OCI-M1 (cell line): ENCODE measurements at regions not wholly inside any gene's neighbourhood (a gene's known extent, or its start where the extent isn't known, plus 50 kb on each side); places are given as distances from the start of the nearest gene placed in this dataset.

ENCODE experiments used
- DNase-seq: peaks from one replicate; lab custom pipeline; 2025; lab: John Stamatoyannopoulos, UW

GRCh38 chr12:98280152-98280551 lies 235.2 kb upstream of the TMPO start:
- no peak for DNase-seq

- DNase-seq, result no peak
These were observed 234.8 kb upstream of the TMPO start for GRCh38 chr12:98280621-98281020.

GRCh38 chr12:98291828-98292227 lies 223.6 kb upstream of the TMPO start:
- no peak for DNase-seq

GRCh38 chr12:98294051-98294805 lies 221.2 kb upstream of the TMPO start:
- no peak for DNase-seq

- no peak for DNase-seq
These were observed 219.7 kb upstream of the TMPO start for GRCh38 chr12:98295681-98296080.

GRCh38 chr12:98296462-98297079 lies 218.8 kb upstream of the TMPO start:
- DNase-seq, result no peak

GRCh38 chr12:98297538-98297937 lies 217.9 kb upstream of the TMPO start:
- DNase-seq, result no peak

- no peak for DNase-seq
These were observed 207.2 kb upstream of the TMPO start for GRCh38 chr12:98308141-98308540.

- no peak for DNase-seq
These were observed 197.2 kb upstream of the TMPO start for GRCh38 chr12:98317939-98318899.

- DNase-seq, result no peak
These were observed 195.5 kb upstream of the TMPO start for GRCh38 chr12:98319716-98320425.

GRCh38 chr12:98325003-98325402 lies 190.4 kb upstream of the TMPO start:
- no peak for DNase-seq

- DNase-seq, result no peak
These were observed 186.9 kb upstream of the TMPO start for GRCh38 chr12:98328467-98328866.

- no peak for DNase-seq
These were observed 185.8 kb upstream of the TMPO start for GRCh38 chr12:98329589-98329988.

GRCh38 chr12:98332642-98333041 lies 182.7 kb upstream of the TMPO start:
- DNase-seq, result no peak

GRCh38 chr12:98334768-98335167 lies 180.6 kb upstream of the TMPO start:
- no peak for DNase-seq

- no peak for DNase-seq
These were observed 174.4 kb upstream of the TMPO start for GRCh38 chr12:98341026-98341425.

- DNase-seq, result no peak
These were observed 173.7 kb upstream of the TMPO start for GRCh38 chr12:98341732-98342131.

- no peak for DNase-seq
These were observed 172.3 kb upstream of the TMPO start for GRCh38 chr12:98343002-98343567.

GRCh38 chr12:98344046-98344930 lies 171.1 kb upstream of the TMPO start:
- no peak for DNase-seq

GRCh38 chr12:98345308-98345876 lies 170.0 kb upstream of the TMPO start:
- DNase-seq, result peak; percentile 55
